ENCODE measurements at regions not wholly inside any gene's neighbourhood (a gene's known extent, or its start where the extent isn't known, plus 50 kb on each side); places are given as distances from the start of the nearest gene placed in this dataset.

- Mint-ChIP-seq H3K9me3 (ENCODE audit: low read depth) (no peaks in the 10 kb centered on the region), H3K36me3 (ENCODE audit: insufficient read depth) (no peaks in the 10 kb centered on the region), H3K27ac (no peak overlapping the region), H3K4me3 (ENCODE audit: low read depth) (no peak overlapping the region), H3K4me1 (ENCODE audit: low read depth) (peaks cover 16% of the 10 kb centered on the region), H3K27me3 (no peaks in the 10 kb centered on the region)
- no peak for DNase-seq (ENCODE audit: low spot score, unreplicated experiment)
- TF ChIP-seq, protein P1, sequence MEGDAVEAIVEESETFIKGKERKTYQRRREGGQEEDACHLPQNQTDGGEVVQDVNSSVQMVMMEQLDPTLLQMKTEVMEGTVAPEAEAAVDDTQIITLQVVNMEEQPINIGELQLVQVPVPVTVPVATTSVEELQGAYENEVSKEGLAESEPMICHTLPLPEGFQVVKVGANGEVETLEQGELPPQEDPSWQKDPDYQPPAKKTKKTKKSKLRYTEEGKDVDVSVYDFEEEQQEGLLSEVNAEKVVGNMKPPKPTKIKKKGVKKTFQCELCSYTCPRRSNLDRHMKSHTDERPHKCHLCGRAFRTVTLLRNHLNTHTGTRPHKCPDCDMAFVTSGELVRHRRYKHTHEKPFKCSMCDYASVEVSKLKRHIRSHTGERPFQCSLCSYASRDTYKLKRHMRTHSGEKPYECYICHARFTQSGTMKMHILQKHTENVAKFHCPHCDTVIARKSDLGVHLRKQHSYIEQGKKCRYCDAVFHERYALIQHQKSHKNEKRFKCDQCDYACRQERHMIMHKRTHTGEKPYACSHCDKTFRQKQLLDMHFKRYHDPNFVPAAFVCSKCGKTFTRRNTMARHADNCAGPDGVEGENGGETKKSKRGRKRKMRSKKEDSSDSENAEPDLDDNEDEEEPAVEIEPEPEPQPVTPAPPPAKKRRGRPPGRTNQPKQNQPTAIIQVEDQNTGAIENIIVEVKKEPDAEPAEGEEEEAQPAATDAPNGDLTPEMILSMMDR (IDR thresholded peaks at IDR 0.05; ENCODE audit: unreplicated experiment) = no peak
These were observed 117.0 kb upstream of the MBL2 start for GRCh38 chr10:52889611-52890010.

DNA sequence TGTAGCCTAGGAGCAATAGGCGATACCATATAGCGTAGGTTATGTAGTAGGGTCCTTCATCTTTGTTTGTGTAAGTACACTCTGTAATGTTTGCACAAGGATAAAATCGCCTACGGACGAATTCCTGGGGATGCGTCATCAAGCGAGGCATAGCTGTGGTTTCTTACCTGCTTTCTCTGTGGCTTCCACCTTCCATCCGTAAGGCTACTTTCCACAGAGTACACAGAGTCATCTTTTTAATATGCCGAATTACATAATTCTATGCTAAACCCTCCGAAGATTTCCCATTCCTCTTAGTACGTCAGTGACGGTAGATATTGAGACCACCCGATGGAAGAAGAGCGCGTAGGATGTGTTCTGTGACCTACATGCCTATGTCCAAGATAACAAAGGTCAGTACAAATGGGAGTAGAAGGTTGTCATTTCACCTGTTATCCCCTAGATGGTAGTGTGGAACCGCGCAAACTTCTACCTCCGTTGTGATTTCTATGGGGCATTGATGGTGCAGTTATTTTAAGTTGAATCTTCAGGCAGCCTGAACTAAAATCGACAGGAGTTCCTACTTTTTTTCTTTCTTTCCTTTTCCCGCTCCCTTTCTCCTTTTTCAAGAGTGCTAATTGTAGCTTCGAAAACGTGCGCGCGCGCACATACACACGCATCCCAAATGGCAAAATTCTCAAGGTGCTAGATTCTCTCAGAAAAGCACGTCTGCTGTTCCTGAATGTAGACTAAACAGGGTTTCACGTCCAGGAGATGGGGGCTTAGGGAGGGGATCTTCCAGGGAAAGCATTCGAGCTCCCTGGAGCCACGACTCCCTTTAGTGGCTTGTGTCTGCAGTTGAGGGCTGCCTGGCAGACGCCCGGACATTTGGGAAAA lies 111.7 kb upstream of the MBL2 start:
- Mint-ChIP-seq H3K27me3 (no peaks in the 10 kb centered on the region), H3K4me3 (ENCODE audit: low read depth) (peak overlapping the region; percentile 53), H3K9me3 (ENCODE audit: low read depth) (no peaks in the 10 kb centered on the region), H3K36me3 (ENCODE audit: insufficient read depth) (no peaks in the 10 kb centered on the region), H3K4me1 (ENCODE audit: low read depth) (peaks cover 8% of the 10 kb centered on the region), H3K27ac (peak overlapping the region; percentile 92)
- peak; percentile 54 for DNase-seq (ENCODE audit: low spot score, unreplicated experiment)
- TF ChIP-seq, protein P1 (IDR thresholded peaks at IDR 0.05; ENCODE audit: unreplicated experiment) = peak; percentile 91

DNA sequence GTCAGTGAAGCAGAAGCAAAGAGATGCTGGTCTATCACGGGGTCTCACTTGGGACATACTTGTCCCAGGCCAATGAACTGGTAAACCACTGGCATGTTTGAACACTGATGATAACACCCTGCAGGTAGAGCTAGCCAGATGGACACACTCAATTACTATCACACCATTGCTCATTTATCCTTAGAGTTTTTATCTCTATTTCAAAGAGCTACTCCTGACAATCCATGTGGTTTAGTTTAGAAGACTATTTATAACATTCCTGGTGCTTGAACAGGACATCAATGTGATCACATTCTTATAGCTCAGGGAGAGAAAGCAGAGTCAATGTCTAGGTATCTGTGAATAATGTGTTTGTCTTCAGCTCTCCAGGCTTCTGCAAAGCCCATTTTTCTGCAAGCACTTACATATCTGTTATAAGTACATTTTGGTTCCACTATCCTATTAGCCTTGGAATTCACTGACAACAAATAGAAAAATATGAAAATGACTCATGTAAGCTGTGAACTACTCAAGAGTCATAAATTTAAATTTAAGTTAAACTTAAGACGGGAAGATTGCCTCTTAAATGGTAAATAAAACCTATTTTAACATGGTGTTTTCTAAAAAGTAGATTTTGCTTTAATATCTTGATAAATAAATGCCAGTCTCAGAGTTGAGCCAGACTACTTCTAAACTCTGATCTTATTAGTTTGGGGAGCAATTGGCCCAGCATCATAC lies 106.7 kb upstream of the MBL2 start:
- TF ChIP-seq, protein P1 (IDR thresholded peaks at IDR 0.05; ENCODE audit: unreplicated experiment) = no peak
- H3K27me3 Mint-ChIP-seq = no peaks in the 10 kb centered on the region
- H3K4me3 Mint-ChIP-seq (ENCODE audit: low read depth) = no peak overlapping the region

GRCh38 chr10:52877451-52877850 lies 104.9 kb upstream of the MBL2 start:
- Mint-ChIP-seq H3K27me3 (no peaks in the 10 kb centered on the region), H3K36me3 (ENCODE audit: insufficient read depth) (no peaks in the 10 kb centered on the region), H3K9me3 (ENCODE audit: low read depth) (no peaks in the 10 kb centered on the region), H3K4me1 (ENCODE audit: low read depth) (peaks cover 6% of the 10 kb centered on the region), H3K4me3 (ENCODE audit: low read depth) (no peak overlapping the region), H3K27ac (no peak overlapping the region)
- TF ChIP-seq, protein P1 (IDR thresholded peaks at IDR 0.05; ENCODE audit: unreplicated experiment) = no peak
- no peak for DNase-seq (ENCODE audit: low spot score, unreplicated experiment)

More for the DNA sequence above, 106.7 kb upstream of the MBL2 start:
- no peak for DNase-seq (ENCODE audit: low spot score, unreplicated experiment)
- Mint-ChIP-seq H3K4me1 (ENCODE audit: low read depth) (peaks cover 7% of the 10 kb centered on the region), H3K27ac (no peak overlapping the region), H3K36me3 (ENCODE audit: insufficient read depth) (no peaks in the 10 kb centered on the region), H3K9me3 (ENCODE audit: low read depth) (no peaks in the 10 kb centered on the region)

GRCh38 chr10:52875336-52875735 lies 102.8 kb upstream of the MBL2 start:
- Mint-ChIP-seq H3K4me3 (ENCODE audit: low read depth) (no peak overlapping the region), H3K4me1 (ENCODE audit: low read depth) (peaks cover 6% of the 10 kb centered on the region), H3K9me3 (ENCODE audit: low read depth) (peaks cover 2% of the 10 kb centered on the region), H3K27ac (no peak overlapping the region), H3K36me3 (ENCODE audit: insufficient read depth) (no peaks in the 10 kb centered on the region), H3K27me3 (no peaks in the 10 kb centered on the region)
- TF ChIP-seq, protein P1 (IDR thresholded peaks at IDR 0.05; ENCODE audit: unreplicated experiment) = no peak
- no peak for DNase-seq (ENCODE audit: low spot score, unreplicated experiment)

Data from progenitor cell of endocrine pancreas (in vitro differentiated cells).